Epithelial cell of esophagus (primary cell): ENCODE measurements at regions not wholly inside any gene's neighbourhood (a gene's known extent, or its start where the extent isn't known, plus 50 kb on each side); places are given as distances from the start of the nearest gene placed in this dataset.

Source experiments
- DNase-seq: peaks from one replicate; pipeline ENCODE4 v3.0.0; 2010; ENCODE audit warnings: low read depth
- H3K4me3 ChIP-seq: 2 replicates; pipeline ENCODE4 v1.5.1; 2011; ENCODE audit warnings: mild to moderate bottlenecking, low read length, control low read depth
- TF ChIP-seq, protein P1 (sequence below): IDR thresholded peaks from 2 replicates; pipeline ENCODE4 v1.5.1; 2011; ENCODE audit warnings: low read depth, mild to moderate bottlenecking, low read length, control low read depth, inconsistent platforms; ENCODE audit not compliant: insufficient read depth; ENCODE audit errors: missing control alignments

DNA sequence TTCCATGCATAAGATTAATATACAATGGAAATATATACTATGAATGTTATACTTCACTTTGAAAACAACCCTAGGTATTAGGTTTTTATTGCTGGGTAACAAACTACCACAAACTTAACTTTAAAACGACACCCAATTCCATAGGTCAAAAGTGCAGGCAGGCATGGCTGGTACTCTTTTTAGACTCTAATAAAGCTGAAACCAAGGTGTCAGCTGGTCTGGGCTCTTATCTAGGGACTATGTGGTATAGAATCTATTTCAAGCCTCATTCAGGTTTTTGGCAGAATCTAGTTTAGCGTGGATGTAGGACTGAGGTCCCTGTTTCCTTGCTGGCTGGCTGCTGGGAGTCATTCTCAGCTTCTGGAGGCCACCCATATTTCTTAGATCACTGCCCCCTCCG is 65.0 kb upstream of the TMEM168 start:
- TF ChIP-seq, protein P1, sequence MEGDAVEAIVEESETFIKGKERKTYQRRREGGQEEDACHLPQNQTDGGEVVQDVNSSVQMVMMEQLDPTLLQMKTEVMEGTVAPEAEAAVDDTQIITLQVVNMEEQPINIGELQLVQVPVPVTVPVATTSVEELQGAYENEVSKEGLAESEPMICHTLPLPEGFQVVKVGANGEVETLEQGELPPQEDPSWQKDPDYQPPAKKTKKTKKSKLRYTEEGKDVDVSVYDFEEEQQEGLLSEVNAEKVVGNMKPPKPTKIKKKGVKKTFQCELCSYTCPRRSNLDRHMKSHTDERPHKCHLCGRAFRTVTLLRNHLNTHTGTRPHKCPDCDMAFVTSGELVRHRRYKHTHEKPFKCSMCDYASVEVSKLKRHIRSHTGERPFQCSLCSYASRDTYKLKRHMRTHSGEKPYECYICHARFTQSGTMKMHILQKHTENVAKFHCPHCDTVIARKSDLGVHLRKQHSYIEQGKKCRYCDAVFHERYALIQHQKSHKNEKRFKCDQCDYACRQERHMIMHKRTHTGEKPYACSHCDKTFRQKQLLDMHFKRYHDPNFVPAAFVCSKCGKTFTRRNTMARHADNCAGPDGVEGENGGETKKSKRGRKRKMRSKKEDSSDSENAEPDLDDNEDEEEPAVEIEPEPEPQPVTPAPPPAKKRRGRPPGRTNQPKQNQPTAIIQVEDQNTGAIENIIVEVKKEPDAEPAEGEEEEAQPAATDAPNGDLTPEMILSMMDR: no peak
- H3K4me3 ChIP-seq: no peak overlapping the region
- DNase-seq: no peak

DNA sequence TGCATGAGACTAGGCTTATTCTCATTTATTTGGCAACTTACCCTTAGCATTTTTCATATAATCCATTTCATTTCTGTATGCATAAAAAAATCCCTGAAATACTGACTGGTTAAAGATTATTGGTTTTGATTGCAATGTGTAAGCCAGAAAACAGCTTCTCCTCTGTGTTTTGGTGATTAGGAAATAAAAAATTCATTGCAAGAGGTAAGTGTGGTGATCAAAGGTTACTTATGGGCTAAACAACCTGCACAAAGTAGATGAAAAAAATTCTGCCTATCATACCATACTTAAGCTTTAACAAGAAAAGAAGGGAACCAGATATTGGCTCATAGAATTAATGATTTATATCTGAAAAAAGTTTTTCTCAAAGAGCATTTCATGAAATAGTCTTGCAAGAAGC is 64.0 kb upstream of the TMEM168 start:
- DNase-seq: no peak
- TF ChIP-seq, protein P1: no peak
- no peak overlapping the region for H3K4me3 ChIP-seq

DNA sequence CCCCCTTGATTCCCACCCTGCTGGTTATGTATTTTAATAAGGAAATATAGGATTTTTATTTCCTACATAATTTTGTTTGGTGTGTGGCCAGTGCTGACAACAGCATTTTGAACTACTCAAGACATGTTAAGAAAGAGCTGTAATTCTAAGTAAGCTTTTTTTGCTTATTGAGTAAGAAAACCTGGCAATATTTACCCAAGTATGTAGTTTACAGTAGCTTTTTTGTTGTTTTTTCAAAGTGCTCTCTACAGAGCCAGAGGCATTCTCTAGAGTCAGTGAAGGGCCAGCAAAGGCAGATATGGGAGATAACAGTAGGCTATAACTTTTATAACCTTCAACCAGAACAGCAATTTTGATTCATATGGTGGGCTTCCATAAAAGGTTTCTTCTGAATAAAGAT is 63.2 kb upstream of the TMEM168 start:
- no peak for DNase-seq
- TF ChIP-seq, protein P1: no peak
- H3K4me3 ChIP-seq: no peak overlapping the region

DNA sequence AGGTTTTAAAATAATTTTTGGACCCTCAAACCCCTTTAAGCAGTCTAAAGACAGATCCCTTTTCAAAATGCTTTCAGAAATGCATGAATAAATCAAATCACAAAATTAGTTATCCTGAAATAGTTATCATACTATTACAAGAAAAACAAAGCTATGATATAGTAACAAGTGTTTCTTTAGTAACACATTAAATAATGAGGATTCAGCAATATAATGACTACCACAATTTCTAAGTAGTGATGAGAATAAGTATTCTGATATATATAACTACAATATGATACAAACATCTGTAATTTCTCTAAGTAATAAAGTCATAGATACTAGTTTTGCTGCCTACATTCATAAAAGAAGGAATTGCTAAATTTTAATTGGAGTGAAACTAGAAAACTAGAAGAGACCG is 53.0 kb upstream of the TMEM168 start:
- TF ChIP-seq, protein P1: no peak
- DNase-seq: no peak
- no peak overlapping the region for H3K4me3 ChIP-seq
